ENCODE measurements at regions not wholly inside any gene's neighbourhood (a gene's known extent, or its start where the extent isn't known, plus 50 kb on each side); places are given as distances from the start of the nearest gene placed in this dataset.

GRCh38 chr10:29050081-29050480, 238.8 kb upstream of the LYZL1 start (continued):
- TF ChIP-seq ZNF529 (tag by site-specific recombination; IDR thresholded peaks at IDR 0.05; ENCODE audit: insufficient replicate concordance) (no peak), ZNF610 (tag by site-specific recombination; IDR thresholded peaks at IDR 0.05; ENCODE audit: borderline replicate concordance) (no peak), RBAK (tag by site-specific recombination; IDR thresholded peaks at IDR 0.05) (no peak)

- CTCF ChIA-PET, result interaction anchor here (0.6 kb wide), 1 partner anchor 142 kb away, joined by 4 read pairs; no protein-coding TSS in a partner anchor
Observed at GRCh38 chr10:29055101-29055500, 233.8 kb upstream of the LYZL1 start.

GRCh38 chr10:29056729-29057128, 232.1 kb upstream of the LYZL1 start:
- H3K4me3 ChIP-seq (ENCODE audit: low read depth, low read length), result no peak overlapping the region
- no peaks in the 10 kb centered on the region for H3K36me3 ChIP-seq (ENCODE audit: control insufficient read depth in 2 of 2, insufficient read depth in 1 of 2, low read length in 2 of 2)
- ChIA-PET CTCF (interaction anchor here (0.6 to 1.7 kb wide), 2 partner anchors 69 to 248 kb away, joined by 3 to 4 read pairs; no protein-coding TSS in a partner anchor), POLR2A (no interaction called here)
- H3K27ac ChIP-seq (ENCODE audit: extremely low read depth, low read depth, low read length), result no peak overlapping the region
- no peaks in the 10 kb centered on the region for H3K9me3 ChIP-seq (ENCODE audit: control insufficient read depth, insufficient read depth, low read depth, low read length)
- TF ChIP-seq GLIS2 (tag by site-specific recombination; IDR thresholded peaks at IDR 0.05), result no peak
- TF ChIP-seq ZNF76 (tag by site-specific recombination; IDR thresholded peaks at IDR 0.05; ENCODE audit: borderline replicate concordance, low read depth), result no peak
- no peak for TF ChIP-seq KLF10 (tag by site-specific recombination; IDR thresholded peaks at IDR 0.05)
- TF ChIP-seq ZNF423 (tag by site-specific recombination; IDR thresholded peaks at IDR 0.05), result no peak
- no peak for TF ChIP-seq KLF9 (tag by site-specific recombination; IDR thresholded peaks at IDR 0.05; ENCODE audit: low read depth)
- no peak for TF ChIP-seq REPIN1 (tag by site-specific recombination; IDR thresholded peaks at IDR 0.05; ENCODE audit: low read depth)
- TF ChIP-seq ZNF302 (tag by site-specific recombination; IDR thresholded peaks at IDR 0.05; ENCODE audit: low read depth), result no peak
- TF ChIP-seq ZFP41 (tag by site-specific recombination; IDR thresholded peaks at IDR 0.05; ENCODE audit: borderline replicate concordance), result no peak
- no peak for TF ChIP-seq HIC1 (tag by site-specific recombination; IDR thresholded peaks at IDR 0.05)
- TF ChIP-seq ZNF26 (tag by site-specific recombination; IDR thresholded peaks at IDR 0.05), result no peak
- no peak for TF ChIP-seq ZNF549 (tag by site-specific recombination; IDR thresholded peaks at IDR 0.05)
- no peak for TF ChIP-seq YY2 (tag by site-specific recombination; IDR thresholded peaks at IDR 0.05)
- TF ChIP-seq ZSCAN4 (tag by site-specific recombination; IDR thresholded peaks at IDR 0.05), result no peak
- TF ChIP-seq ZNF521 (tag by site-specific recombination; IDR thresholded peaks at IDR 0.05), result no peak
- no peak for TF ChIP-seq ZBTB6 (tag by site-specific recombination; IDR thresholded peaks at IDR 0.05)
- TF ChIP-seq ZNF558 (tag by site-specific recombination; IDR thresholded peaks at IDR 0.05), result no peak
- no peaks in the 10 kb centered on the region for H3K4me1 ChIP-seq (ENCODE audit: control insufficient read depth, insufficient read depth, low read length)

More at GRCh38 chr10:29055101-29055500, 233.8 kb upstream of the LYZL1 start:
- Histone ChIP-seq H3K4me1 (ENCODE audit: control insufficient read depth, insufficient read depth, low read length) (no peaks in the 10 kb centered on the region), H3K9me3 (ENCODE audit: control insufficient read depth, insufficient read depth, low read depth, low read length) (no peaks in the 10 kb centered on the region), H3K4me3 (ENCODE audit: low read depth, low read length) (no peak overlapping the region), H3K36me3 (ENCODE audit: control insufficient read depth in 2 of 2, insufficient read depth in 1 of 2, low read length in 2 of 2) (no peaks in the 10 kb centered on the region), H3K27ac (ENCODE audit: extremely low read depth, low read depth, low read length) (no peak overlapping the region)
- TF ChIP-seq ZNF548 (tag by site-specific recombination; IDR thresholded peaks at IDR 0.05), result no peak
- no peak for TF ChIP-seq ZNF433 (tag by site-specific recombination; IDR thresholded peaks at IDR 0.05; ENCODE audit: low read depth)
- no peak for TF ChIP-seq ZNF549 (tag by site-specific recombination; IDR thresholded peaks at IDR 0.05)
- POLR2A ChIA-PET, result no interaction called here
